SK-N-MC (cell line): ENCODE measurements at regions not wholly inside any gene's neighbourhood (a gene's known extent, or its start where the extent isn't known, plus 50 kb on each side); places are given as distances from the start of the nearest gene placed in this dataset.

Experiments used
- EZH2 ChIP-seq: fragments of 200-600 bp; sonication (generic); IDR thresholded peaks from one replicate; pipeline ENCODE4 v1.6.1; 2017; ENCODE audit warnings: antibody characterized with exemption
- FOXP2 ChIP-seq: optimal IDR thresholded peaks from 2 replicates; pipeline ENCODE3; 2011; ENCODE audit warnings: mild to moderate bottlenecking, moderate library complexity; ENCODE audit not compliant: insufficient read depth; ENCODE audit errors: extremely low read length, control extremely low read depth
- POLR2AphosphoS5 ChIP-seq: IDR thresholded peaks from 2 replicates; pipeline ENCODE4 v1.6.1; 2012; ENCODE audit warnings: mild to moderate bottlenecking, low read depth, low read length, borderline replicate concordance

- no peak for TF ChIP-seq EZH2
- TF ChIP-seq FOXP2 = no peak
- TF ChIP-seq POLR2AphosphoS5 = no peak
These were observed 111.6 kb downstream of the RAMP3 start for GRCh38 chr7:45269192-45269591.
